PC-9 (cell line): ENCODE measurements at regions not wholly inside any gene's neighbourhood (a gene's known extent, or its start where the extent isn't known, plus 50 kb on each side); places are given as distances from the start of the nearest gene placed in this dataset.
A peak's percentile ranks its signal among the peaks of the same experiment; 100 is the strongest.

ENCODE experiments used
- BruUV-seq: library from RNA; stranded (reverse); fragments of 400-500 nt; replicated peaks from 2 replicates; lab custom pipeline; 2021; lab: Mats Ljungman, UMichigan
- CTCF ChIA-PET: fragments of 300-600 bp; sonication (Branson Sonifier 250); formaldehyde crosslinking; loops from one replicate; lab custom pipeline; 2022; ENCODE audit warnings: antibody characterized with exemption; lab: Charles Lee
- POLR2A ChIA-PET: fragments of 300-600 bp; sonication (Branson Sonifier 250); formaldehyde crosslinking; loops from one replicate; lab custom pipeline; 2022; ENCODE audit warnings: antibody characterized with exemption; ENCODE audit not compliant: unreplicated experiment; lab: Charles Lee
- DNase-seq, 2 experiments: peaks; one replicate each; pipeline versions ENCODE4 v3.0.0 to v3.0.0-alpha.2; 2015 to 2022; ENCODE audit warnings: mixed read lengths in 1 of 2
- H2AFZ ChIP-seq: fragments of 200-600 bp; sonication (generic); 2 replicates; pipeline ENCODE4 v1.8.1; 2017; ENCODE audit warnings: antibody characterized with exemption
- H3F3A ChIP-seq: fragments of 200-600 bp; sonication (generic); 2 replicates; pipeline ENCODE4 v1.8.1; 2017; ENCODE audit warnings: antibody characterized with exemption, mild to moderate bottlenecking, low read depth; ENCODE audit not compliant: insufficient read depth
- H3K27ac ChIP-seq: fragments of 200-600 bp; sonication (generic); 2 replicates; pipeline ENCODE4 v1.6.1; 2016; ENCODE audit warnings: mixed run types
- H3K27me3 ChIP-seq: fragments of 200-600 bp; sonication (generic); 2 replicates; pipeline ENCODE4 v1.6.1; 2016; ENCODE audit warnings: low read depth, mixed run types; ENCODE audit not compliant: insufficient read depth
- H3K36me3 ChIP-seq: fragments of 200-600 bp; sonication (generic); 2 replicates; pipeline ENCODE4 v1.6.1; 2016; ENCODE audit warnings: low read depth, mixed run types
- H3K4me1 ChIP-seq: fragments of 200-600 bp; sonication (generic); replicated peaks from 2 replicates; pipeline ENCODE4 v1.6.1; 2016; ENCODE audit warnings: mixed run types; ENCODE audit not compliant: insufficient read depth
- H3K4me2 ChIP-seq: fragments of 200-600 bp; sonication (generic); 2 replicates; pipeline ENCODE4 v1.6.1; 2017; ENCODE audit warnings: mixed run types
- H3K4me3 ChIP-seq: fragments of 200-600 bp; sonication (generic); 2 replicates; pipeline ENCODE4 v1.6.1; 2016; ENCODE audit warnings: mixed run types
- H3K79me2 ChIP-seq: fragments of 200-600 bp; sonication (generic); 2 replicates; pipeline ENCODE4 v1.6.1; 2017; ENCODE audit warnings: low read depth, mixed run types
- H3K9me2 ChIP-seq: fragments of 200-600 bp; sonication (generic); 2 replicates; pipeline ENCODE4 v1.8.1; 2017; ENCODE audit warnings: mild to moderate bottlenecking; ENCODE audit not compliant: insufficient read depth
- H3K9me3 ChIP-seq: fragments of 200-600 bp; sonication (generic); 2 replicates; pipeline ENCODE4 v1.8.1; 2016; ENCODE audit warnings: low read depth; ENCODE audit not compliant: insufficient read depth
- H4K20me1 ChIP-seq: fragments of 200-600 bp; sonication (generic); 2 replicates; pipeline ENCODE4 v1.8.1; 2017; ENCODE audit not compliant: insufficient read depth
- EZH2 ChIP-seq: fragments of 200-600 bp; sonication (generic); IDR thresholded peaks from 2 replicates; pipeline ENCODE4 v1.8.0; 2017; ENCODE audit warnings: antibody characterized with exemption, low read depth
- intact Hi-C: fragments of 100-400 bp; cut with micrococcal nuclease; formaldehyde crosslinking; loops from one replicate; pipeline ENCODE4 v1.10.0; 2022; ENCODE audit not compliant: unreplicated experiment
- TF ChIP-seq, protein P1 (sequence below): fragments of 200-600 bp; sonication (generic); conservative IDR thresholded peaks from 2 replicates; pipeline ENCODE4 v1.6.1; 2017; ENCODE audit warnings: mixed run types, antibody characterized with exemption, mild to moderate bottlenecking, moderate library complexity

DNA sequence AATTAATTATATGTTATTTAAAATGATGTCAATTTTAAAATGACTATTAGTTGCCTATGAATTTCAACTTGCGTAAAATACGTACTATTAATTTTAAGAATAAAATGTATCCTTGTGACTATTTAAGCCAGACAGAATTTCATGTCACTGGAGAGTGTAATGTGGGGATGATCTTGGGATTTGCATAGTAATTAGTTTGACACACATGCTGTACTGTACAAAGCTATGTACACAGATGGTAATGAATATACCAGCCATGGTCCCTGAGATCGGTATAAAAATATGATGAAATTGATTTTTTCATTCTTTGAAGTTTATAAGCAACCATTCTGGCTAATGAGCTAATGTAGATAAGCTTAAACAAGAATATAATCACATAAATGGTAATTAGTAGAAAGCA lies 134.4 kb upstream of the ROBO1 start:
- Histone ChIP-seq H3K4me3 (no peak overlapping the region), H2AFZ (no peak overlapping the region), H3K4me2 (no peak overlapping the region), H4K20me1 (no peaks in the 10 kb centered on the region), H3F3A (no peaks in the 10 kb centered on the region), H3K9me3 (no peaks in the 10 kb centered on the region), H3K27me3 (no peaks in the 10 kb centered on the region), H3K4me1 (no peaks in the 10 kb centered on the region), H3K79me2 (no peaks in the 10 kb centered on the region), H3K9me2 (no peaks in the 10 kb centered on the region; the same call in 1 of the 2 replicates), H3K36me3 (no peaks in the 10 kb centered on the region), H3K27ac (no peak overlapping the region)
- ChIA-PET POLR2A (no interaction called here), CTCF (no interaction called here)
- TF ChIP-seq, protein P1, sequence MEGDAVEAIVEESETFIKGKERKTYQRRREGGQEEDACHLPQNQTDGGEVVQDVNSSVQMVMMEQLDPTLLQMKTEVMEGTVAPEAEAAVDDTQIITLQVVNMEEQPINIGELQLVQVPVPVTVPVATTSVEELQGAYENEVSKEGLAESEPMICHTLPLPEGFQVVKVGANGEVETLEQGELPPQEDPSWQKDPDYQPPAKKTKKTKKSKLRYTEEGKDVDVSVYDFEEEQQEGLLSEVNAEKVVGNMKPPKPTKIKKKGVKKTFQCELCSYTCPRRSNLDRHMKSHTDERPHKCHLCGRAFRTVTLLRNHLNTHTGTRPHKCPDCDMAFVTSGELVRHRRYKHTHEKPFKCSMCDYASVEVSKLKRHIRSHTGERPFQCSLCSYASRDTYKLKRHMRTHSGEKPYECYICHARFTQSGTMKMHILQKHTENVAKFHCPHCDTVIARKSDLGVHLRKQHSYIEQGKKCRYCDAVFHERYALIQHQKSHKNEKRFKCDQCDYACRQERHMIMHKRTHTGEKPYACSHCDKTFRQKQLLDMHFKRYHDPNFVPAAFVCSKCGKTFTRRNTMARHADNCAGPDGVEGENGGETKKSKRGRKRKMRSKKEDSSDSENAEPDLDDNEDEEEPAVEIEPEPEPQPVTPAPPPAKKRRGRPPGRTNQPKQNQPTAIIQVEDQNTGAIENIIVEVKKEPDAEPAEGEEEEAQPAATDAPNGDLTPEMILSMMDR, result no peak
- no peak for TF ChIP-seq EZH2
- intact Hi-C loops, result no loop called here
- no TSS peak for BruUV-seq
- DNase-seq, result no peak

DNA sequence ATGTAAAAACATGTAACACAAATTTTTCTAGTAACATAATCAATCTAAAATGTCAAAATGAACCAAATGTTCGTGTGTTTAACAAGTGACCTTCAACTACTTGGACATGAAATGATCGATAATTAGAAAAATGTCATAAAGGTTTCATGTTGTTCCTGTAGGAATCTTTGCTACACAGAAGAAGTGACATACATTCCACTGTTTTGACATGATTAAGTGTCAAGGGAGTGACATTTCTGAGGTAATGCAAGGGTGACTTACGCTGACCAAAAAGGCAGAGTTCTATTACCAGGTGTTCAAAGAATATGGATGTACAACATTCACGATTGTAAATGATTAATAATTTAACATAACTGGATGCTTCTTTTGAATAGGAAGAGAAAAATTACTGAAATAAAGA lies 131.1 kb upstream of the ROBO1 start:
- Histone ChIP-seq H4K20me1 (no peaks in the 10 kb centered on the region), H3K4me1 (no peaks in the 10 kb centered on the region), H3K27me3 (no peaks in the 10 kb centered on the region), H3K79me2 (no peaks in the 10 kb centered on the region), H2AFZ (no peak overlapping the region; the same call in 1 of the 2 replicates), H3F3A (no peaks in the 10 kb centered on the region), H3K9me2 (peaks cover 4% of the 10 kb centered on the region), H3K4me2 (no peak overlapping the region), H3K27ac (no peak overlapping the region), H3K36me3 (no peaks in the 10 kb centered on the region), H3K9me3 (no peaks in the 10 kb centered on the region), H3K4me3 (no peak overlapping the region)
- intact Hi-C loops, result no loop called here
- DNase-seq, result no peak
- BruUV-seq, result no TSS peak
- ChIA-PET CTCF (no interaction called here), POLR2A (no interaction called here)
- TF ChIP-seq, protein P1, result no peak
- TF ChIP-seq EZH2, result no peak

GRCh38 chr3:79896086-79896485 lies 128.3 kb upstream of the ROBO1 start:
- H3K4me1 ChIP-seq, result no peaks in the 10 kb centered on the region
- no peak overlapping the region for H3K27ac ChIP-seq
- no peaks in the 10 kb centered on the region for H3K79me2 ChIP-seq
- H2AFZ ChIP-seq, result no peak overlapping the region; the same call in 1 of the 2 replicates
- H3K9me3 ChIP-seq, result no peaks in the 10 kb centered on the region
- no peaks in the 10 kb centered on the region for H3F3A ChIP-seq
- no peaks in the 10 kb centered on the region for H4K20me1 ChIP-seq
- H3K27me3 ChIP-seq, result no peaks in the 10 kb centered on the region
- ChIA-PET POLR2A (no interaction called here), CTCF (no interaction called here)
- intact Hi-C loops, result no loop called here
- no peak for DNase-seq
- no peak overlapping the region for H3K4me2 ChIP-seq
- H3K36me3 ChIP-seq, result no peaks in the 10 kb centered on the region
- H3K9me2 ChIP-seq, result peaks cover 4% of the 10 kb centered on the region
- H3K4me3 ChIP-seq, result no peak overlapping the region
- BruUV-seq, result no TSS peak
- no peak for TF ChIP-seq EZH2

DNA sequence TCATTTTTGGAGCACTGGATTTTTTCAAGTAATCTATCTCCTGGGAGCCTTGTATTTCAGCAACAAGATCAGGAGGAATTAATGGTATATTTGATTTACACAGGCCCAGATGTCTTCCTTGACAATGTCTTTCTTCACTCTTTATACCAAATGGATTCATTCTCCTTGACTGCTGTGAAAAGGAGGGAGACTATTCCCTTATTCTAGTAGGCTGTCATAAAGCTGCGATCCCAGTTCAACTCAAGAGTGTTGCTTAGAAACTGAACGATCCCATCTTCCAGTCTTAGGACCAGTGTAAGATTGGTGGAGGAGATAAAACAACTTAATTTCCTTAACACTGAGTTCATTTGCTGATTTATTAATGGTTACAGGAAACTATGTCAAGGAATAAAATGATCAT lies 119.4 kb upstream of the ROBO1 start:
- Histone ChIP-seq H2AFZ (peak overlapping the region; percentile 44; the same call in 1 of the 2 replicates), H3K27ac (no peak overlapping the region), H3K9me2 (no peaks in the 10 kb centered on the region), H3K4me3 (no peak overlapping the region), H3K9me3 (no peaks in the 10 kb centered on the region), H3K79me2 (no peaks in the 10 kb centered on the region), H3K27me3 (no peaks in the 10 kb centered on the region), H4K20me1 (no peaks in the 10 kb centered on the region), H3K4me1 (no peaks in the 10 kb centered on the region), H3F3A (no peaks in the 10 kb centered on the region), H3K36me3 (no peaks in the 10 kb centered on the region), H3K4me2 (no peak overlapping the region)
- intact Hi-C loops, result no loop called here
- TF ChIP-seq, protein P1, result no peak
- no peak for TF ChIP-seq EZH2
- ChIA-PET POLR2A (no interaction called here), CTCF (no interaction called here)
- BruUV-seq, result no TSS peak
- DNase-seq, result no peak
